AG10803 (cell line): ENCODE measurements at regions not wholly inside any gene's neighbourhood (a gene's known extent, or its start where the extent isn't known, plus 50 kb on each side); places are given as distances from the start of the nearest gene placed in this dataset.
A peak's percentile ranks its signal among the peaks of the same experiment; 100 is the strongest.

Experiments used
- DNase-seq: peaks from one replicate; pipeline ENCODE4 v3.0.0; 2010; ENCODE audit warnings: low read depth
- H3K4me3 ChIP-seq: 2 replicates; pipeline ENCODE4 v1.5.1; 2011; ENCODE audit warnings: mild to moderate bottlenecking, low read length, control low read depth
- CTCF ChIP-seq: conservative IDR thresholded peaks from 2 replicates; pipeline ENCODE4 v1.5.1; 2011; ENCODE audit warnings: mild to moderate bottlenecking, low read length, control low read depth, inconsistent platforms

- peak; percentile 90 for DNase-seq
- peak overlapping the region; percentile 62 for H3K4me3 ChIP-seq
- TF ChIP-seq CTCF = 0 out of 2 replicates have a peak, but pooled peaks have one; percentile 12
Measured at GRCh38 chr2:206212673-206213513, 53.2 kb downstream of the EEF1B2 start.

- H3K4me3 ChIP-seq = peak overlapping the region; percentile 62
- DNase-seq = no peak
- TF ChIP-seq CTCF = no peak
Measured at GRCh38 chr2:206213514-206213845, 53.8 kb downstream of the EEF1B2 start.

GRCh38 chr2:206217166-206217565 is 57.3 kb upstream of the ZDBF2 start:
- no peak for DNase-seq
- no peak overlapping the region for H3K4me3 ChIP-seq
- no peak for TF ChIP-seq CTCF

- no peak for TF ChIP-seq CTCF
- no peak overlapping the region for H3K4me3 ChIP-seq
- DNase-seq = peak; percentile 75
Measured at GRCh38 chr2:206217743-206218142, 56.7 kb upstream of the ZDBF2 start.

GRCh38 chr2:206218156-206218555 is 56.3 kb upstream of the ZDBF2 start:
- no peak for TF ChIP-seq CTCF
- no peak overlapping the region for H3K4me3 ChIP-seq
- DNase-seq = no peak

- H3K4me3 ChIP-seq = no peak overlapping the region
- no peak for DNase-seq
- TF ChIP-seq CTCF = no peak
Measured at GRCh38 chr2:206218796-206219499, 55.5 kb upstream of the ZDBF2 start.

- TF ChIP-seq CTCF = no peak
- no peak for DNase-seq
- H3K4me3 ChIP-seq = no peak overlapping the region
Measured at GRCh38 chr2:206219957-206220356, 54.5 kb upstream of the ZDBF2 start.
